ENCODE measurements at regions not wholly inside any gene's neighbourhood (a gene's known extent, or its start where the extent isn't known, plus 50 kb on each side); places are given as distances from the start of the nearest gene placed in this dataset.
"Not testable (repeated sequence)": the region's sequence is repeated elsewhere in the genome, so short reads cannot be mapped to it uniquely, and the experiment has no call there.

DNA sequence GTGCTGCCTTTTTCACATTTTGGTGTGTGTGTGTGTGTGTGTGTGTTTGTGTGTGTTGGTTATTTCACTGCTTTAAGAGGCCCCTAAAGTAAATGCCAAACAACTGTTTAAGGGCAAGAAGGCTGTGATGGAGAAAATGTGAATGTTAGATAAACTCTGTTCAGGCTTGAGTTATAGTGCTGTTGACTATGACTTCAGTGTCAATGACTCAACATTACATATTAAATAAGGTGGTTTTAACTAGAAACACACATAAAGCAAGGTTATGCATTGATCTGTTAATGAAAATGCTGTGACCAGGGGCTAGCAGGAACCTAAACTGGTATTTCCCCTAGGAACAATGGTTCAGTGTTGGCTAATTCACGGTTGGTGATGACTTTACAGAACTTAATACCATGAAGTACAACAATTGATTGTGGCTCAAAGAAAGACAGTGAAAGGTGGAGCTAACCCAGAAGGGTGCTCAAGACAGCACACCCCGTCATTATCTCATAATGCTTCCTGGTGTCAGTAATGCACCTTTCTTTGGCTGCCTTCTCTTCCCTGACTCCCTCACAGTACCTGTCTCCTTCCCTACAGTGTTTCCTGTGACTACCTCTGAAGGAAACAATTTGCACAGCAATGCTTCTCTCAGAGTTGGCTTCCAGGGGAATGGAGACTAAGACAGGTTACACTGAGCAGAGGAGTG is 116.1 kb downstream of the RIN2 start:
- no peak for DNase-seq

DNA sequence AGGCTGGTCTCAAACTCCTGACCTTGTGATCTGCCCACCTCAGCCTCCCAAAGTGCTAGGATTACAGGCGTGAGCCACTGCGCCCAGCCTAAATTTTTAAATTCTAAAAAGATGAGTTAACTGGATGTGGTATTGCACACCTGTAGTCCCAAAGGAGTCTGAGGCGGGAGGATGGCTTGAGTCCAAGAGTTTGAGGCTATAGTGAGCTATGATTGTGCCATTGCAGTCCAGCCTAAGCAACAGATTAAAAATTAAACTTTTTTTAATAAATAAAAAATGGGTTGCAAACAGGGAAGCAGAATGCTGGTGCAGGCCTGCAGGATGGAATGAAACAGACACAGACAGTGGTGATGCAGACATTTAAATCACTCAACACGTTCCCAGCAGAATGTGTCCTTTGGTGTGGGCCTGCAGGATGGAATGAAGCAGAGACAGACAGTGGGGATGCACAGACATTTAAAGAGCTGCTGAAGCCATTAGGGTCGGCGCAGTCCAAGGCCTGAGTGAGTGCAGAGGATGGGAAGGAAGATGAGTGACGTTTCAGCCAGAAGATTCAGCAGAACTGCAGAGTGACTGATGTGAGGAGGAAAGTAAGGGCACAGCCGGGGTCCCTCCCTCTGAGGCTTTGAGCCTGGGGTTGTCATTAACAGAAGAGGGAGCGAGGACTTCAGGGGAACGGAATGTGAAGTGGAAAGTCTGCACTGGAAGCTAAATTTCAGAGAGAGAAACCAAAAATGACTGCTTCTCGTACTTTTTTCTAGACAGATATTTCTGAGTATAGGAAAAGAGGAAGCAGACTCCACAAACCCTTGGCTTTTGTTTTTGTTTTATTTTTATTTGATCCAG is 117.5 kb downstream of the RIN2 start:
- no peak for DNase-seq

DNA sequence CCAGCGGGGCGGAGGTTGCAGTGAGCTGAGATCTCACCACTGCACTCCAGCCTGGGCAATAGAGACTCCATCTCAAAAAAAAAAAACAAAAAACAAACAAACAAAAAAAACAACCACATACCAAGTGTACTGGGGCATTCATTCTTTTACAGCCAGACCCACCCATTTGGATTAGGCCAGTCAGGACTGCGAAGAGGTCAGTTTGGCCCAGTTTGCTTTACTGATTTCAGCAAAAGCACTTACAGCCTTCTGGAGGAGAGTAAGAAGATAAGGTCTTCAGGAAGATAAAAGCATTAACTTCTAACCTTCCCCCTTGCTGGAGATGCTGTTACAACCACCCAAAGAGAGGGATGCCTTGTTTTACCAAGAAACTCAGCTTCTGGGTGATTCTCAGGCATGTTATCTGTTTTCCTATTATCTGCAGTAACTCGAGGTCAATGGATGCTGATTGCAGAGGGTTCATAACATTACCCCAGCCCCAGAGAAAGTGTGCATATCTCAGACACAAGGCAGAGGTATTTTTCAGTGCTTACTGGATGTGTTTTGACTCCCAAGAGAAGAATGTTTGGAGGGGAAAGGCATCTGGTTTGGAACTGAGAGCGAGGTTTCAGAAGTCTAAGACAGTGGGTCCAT is 118.9 kb downstream of the RIN2 start:
- no peak for DNase-seq

DNA sequence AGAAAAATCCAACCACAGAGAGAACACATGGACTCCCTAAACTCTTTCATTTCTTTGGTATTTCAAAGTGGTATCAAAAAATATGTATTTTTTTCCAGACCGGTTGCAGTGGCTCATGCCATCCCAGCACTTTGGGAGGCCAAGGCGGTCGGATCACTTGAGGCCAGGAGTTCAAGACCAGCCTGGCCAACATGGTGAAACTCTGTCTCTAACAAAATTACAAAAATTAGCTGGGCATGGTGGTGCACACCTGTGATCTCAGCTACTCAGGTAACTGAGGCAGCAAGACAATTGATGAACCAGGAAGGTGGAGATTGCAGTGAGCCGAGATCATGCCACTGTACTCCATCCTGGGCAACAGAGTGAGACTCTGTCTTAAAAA is 121.8 kb downstream of the RIN2 start:
- DNase-seq: not testable (repeated sequence)

DNA sequence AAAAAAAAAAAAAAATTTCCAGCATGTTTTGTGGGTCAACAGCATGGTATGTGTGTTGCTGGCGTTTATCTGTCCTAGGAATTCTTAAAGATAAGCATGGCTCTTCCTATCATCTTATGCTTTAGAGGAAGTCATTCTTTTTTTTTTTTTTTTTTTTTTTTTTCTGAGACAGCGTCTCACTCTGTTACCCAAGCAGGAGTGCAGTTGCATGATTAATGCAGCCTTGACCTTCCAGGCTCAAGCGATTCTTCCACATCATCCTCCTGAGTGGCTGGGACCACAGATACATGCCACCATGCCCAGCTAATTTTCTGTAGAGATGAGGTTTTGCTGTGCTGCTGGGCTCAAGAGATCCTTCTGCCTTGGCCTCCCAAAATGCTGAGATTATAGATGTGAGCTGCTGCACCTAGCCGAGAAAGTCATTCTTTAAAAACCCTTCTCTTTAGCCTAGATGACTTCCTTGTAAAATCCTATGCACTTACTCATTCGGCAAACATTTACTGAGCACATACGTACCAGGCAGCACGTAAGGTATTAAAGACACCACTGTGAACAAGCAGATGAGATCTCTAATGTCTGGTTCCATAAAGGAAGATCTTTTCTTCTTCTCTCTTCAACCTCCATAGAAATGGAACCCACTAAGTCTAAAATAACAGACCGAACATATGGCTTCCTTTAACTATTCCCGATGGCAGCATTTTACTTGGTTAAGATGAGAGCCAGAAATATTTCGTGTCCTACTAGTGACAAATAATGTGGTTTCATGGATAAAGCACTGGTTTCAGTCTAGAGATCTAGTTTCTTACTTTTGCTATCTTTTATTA is 122.4 kb downstream of the RIN2 start:
- no peak for DNase-seq

DNA sequence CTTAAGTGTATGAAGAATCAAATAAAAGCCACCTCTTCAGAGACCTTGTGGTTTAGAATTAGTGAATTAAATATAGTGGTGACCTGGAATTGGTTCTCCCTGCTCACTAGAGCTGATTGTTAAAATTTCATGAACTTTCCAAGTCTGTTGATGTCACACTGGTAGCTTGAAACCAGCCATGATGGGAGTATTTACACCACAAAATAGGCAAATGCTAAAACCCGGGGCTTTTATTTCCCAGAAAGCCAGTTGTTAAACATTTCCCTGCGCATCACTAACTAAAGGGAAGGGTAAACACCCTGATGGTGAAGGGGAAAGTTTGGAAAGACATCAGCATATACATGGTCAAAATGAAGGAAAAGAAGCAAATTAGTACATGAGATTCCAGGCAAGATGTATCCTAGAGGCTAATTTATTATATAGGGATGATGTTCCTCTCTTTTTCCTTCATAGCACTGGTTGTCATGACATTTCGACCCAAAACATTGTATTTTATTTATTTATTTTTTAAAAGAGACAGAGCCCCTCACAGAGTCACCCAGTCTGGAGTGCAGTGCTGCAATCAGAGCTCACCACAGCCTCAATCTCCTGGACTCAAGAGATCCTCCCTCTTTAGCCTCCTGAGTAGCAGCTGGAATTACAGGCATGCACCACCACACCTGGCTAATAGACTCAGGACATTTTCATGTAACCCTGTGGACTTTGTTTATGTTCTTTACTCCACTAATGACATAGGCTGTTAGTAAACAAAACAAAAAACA is 123.2 kb downstream of the RIN2 start:
- DNase-seq: no peak

DNA sequence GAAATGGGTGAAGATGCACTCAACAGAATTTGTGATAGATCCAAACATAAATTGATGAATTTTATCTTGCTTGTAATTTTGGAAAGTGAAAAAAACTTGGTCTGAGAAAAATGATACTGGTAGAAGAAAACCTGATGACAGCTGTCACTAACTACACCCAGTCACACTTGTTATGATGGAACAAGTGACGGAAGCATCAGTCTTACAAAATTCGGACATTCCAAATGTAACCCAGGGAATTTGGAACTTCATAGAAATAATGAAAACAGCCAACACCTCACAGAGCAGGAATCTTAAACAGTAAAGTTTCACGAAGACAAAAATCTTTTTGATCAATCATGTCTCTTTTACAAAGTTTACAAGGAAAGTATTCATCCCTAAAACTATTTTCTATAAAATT is 123.9 kb downstream of the RIN2 start:
- DNase-seq: no peak

DNA sequence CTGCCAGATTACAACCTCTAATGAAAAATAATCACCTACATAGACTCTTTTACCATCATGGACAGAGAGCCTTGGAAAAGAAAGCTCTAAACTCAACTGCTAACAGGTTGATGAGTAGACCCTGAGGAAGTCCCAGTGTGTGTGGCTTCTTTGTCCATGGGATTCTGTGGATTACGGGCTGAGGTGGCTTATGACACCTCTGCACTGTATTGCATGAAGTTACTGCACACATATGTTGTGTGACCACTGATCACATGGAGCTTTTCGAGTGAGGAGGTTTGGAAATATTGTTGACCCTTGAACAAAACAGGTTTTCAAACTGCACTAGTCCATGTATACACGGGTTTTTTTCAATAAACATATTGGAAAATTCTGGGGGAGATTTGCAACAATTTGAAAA is 124.4 kb downstream of the RIN2 start:
- DNase-seq: no peak

DNA sequence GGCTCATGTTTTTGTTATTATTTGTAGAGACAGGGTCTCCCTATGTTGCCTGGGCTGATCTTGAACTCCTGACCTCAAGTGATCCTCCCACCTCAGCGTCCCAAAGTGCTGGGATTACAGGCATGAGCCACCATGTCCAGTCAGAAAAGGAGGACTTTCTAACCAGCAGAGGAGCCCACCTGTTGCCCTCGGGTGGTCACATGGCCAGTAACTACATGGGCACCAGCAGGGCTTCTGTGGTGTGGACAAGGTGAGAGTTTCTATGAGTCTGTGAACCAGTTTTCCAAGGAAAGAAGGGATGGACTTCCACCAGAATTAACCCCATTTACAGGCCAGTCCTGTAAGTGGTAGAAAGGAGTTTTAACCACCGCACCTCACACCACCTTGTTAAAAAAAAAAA is 125.4 kb downstream of the RIN2 start:
- no peak for DNase-seq

DNA sequence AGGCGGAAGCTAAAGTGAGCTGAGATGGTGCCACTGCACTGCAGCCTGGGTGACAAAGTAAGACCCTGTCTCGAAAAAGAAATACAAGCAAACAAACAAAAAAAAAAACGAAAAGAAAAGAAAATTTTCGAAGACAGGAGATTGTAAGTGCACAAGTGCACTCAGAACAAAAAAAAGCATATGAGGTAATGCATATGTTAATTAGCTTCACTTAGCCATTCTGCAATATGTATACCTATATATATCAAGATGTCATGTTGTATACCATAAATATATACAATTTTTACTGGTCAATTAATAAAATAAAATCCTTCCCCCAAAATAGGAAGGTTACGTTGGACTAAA is 127.5 kb downstream of the RIN2 start:
- no peak for DNase-seq

DNA sequence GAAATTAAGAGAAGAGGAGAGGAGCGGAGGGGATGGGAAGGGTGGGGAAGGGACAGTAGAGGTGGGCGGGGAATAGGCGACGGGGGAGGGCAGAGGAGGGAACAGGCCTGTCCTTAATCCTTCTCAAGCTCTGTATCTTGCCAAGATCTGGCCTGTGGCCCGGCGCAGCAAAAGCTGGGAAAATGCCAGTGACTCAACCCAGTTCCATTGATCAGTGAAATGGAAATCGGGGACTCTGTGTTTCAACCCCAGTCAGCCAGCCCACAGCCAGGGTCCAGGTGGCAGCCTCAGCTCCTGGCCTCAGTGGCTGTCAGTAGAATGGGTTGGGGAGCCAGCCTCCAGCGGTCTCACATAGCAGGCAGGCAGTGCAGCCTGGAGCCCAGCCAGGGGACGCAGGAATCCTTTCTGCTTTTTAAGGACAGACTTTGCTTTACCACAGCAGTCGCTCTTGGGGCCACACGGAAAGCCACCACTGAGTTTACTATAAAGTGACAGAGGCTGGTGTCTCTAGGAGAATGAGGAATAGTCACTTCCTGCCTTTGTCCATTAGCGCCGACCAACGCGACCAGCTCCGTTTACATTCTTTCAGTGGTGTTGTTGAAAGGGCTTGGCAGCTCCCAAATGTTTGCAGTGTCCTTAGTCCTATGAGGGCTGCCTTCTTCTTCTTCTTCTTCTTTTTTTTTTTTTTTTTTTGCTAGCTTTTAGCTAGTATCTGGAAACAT is 128.0 kb downstream of the RIN2 start:
- no peak for DNase-seq

DNA sequence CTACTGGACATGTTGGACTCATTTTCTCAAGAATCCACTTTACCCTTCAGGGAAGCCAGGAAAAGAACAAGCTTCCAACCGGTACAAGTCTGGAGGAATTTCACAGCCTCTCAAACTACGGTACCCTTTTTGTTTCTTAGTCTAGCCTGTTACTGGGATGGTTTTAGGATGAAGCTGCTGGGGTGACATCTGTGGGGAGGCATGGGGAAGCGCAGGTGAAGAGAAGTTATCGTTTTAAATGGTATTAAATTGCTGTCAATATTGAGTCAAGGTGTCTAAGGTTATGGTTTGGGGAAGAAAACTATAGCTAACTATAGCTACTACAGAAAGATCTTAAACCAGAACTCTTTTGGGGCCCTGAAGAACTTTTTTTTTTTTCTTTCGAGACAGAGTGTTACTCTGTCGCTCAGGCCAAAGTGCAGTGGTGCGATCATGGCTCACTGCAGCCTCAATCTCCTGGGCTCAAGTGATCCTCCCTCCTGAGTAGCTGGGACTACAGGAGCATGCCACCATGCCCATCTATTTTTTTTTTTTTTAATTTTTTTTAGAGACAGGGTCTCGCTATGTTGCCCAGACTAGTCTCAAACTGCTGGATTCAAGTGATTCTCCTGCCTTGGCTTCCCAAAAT is 128.7 kb downstream of the RIN2 start:
- no peak for DNase-seq

DNA sequence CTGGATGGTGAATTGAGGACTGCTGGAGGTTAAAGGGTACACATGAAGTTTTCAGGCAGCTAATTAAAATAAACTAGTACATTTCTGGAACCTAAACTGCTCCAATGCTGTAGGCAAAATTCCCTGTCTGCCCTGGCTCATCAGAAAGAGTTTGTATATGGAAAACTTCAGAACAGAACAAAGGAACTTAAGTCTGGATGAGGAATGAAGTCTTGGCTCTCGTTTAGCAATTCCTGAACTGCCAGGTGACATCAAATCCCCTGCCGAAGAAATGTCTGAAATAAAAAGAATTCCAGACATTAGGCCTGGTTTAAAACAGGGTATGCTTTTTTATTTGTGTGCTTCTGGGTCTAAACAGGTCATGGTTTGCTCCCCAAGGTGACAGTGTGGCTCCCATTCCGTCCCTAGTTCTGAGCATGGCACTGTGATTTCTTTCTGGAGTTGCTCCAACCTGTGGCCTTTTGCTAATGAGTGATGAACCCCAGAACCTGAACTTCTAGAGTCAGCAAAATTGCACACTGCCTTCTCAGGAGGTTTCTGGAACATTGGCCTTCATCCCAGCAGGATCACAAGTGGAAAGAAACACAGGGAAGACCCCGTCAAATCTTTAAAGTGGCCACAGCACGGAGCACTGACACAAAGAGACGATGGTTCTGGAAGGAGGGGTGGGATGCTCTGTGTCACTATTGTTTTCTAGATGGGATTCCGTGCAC is 129.4 kb upstream of the NAA20 start:
- DNase-seq: no peak

DNA sequence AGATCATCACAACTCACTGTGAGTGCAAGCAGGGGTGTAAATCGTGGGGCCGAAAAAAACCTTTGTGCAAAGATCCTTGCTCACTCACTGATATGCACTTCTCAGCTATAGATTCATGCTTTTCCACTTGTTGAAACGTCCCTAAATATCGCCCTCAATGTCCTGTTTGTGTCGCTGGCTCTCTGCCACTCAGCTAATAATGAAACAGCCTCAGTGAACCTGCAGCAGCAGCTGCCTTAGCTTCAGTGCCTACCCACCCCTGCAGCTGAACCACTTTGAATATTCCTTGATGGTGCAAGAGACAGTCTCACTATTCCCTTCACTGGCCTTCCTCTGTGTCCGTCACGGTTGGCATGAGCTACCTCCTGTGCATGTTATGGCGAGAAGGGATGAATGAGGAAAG is 128.9 kb upstream of the NAA20 start:
- DNase-seq: no peak

DNA sequence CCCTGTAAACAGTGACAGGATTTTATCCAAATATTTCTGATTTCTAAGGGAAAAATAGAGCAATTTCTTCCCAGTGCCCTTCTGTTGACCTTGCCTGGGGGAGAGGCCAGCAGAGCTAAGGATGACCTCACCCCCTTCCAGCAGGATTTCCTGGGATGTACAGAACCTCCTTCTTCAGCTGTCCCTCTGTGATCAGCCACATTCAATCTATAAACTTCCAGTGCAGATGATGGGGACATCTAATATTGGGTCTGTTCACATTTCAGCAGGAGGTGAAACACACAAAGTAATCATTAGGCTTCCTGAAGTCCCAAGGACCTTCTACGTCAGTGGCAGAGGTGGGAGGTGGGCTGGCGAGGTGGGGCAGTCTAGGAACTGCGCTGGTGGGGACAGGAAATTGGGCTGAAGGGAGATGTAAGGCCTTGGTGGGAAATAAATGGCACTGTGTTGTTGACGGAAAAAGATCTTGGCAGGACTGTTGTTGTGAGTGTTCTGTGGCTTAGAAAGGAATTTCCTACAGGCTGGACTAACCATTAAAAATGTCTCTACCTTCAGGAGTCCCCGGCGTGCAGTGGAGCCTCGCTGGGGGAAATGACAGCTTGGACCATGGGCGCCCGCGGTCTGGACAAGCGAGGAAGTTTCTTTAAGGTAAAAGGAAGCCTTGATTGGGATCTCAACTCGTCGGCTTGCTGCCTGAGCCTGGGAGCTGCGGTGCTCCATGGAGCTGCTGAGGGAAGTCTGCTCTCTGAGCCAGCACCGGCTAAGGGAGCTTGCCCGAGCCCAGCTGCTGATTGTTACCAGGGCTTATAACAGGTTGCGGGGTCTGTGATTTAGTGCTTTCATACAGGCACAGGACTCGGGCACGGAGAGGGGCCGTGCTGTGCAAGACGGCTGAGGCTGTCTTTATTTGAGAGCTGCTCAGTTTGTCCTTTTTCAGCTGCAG is 127.9 kb upstream of the NAA20 start:
- DNase-seq: no peak

DNA sequence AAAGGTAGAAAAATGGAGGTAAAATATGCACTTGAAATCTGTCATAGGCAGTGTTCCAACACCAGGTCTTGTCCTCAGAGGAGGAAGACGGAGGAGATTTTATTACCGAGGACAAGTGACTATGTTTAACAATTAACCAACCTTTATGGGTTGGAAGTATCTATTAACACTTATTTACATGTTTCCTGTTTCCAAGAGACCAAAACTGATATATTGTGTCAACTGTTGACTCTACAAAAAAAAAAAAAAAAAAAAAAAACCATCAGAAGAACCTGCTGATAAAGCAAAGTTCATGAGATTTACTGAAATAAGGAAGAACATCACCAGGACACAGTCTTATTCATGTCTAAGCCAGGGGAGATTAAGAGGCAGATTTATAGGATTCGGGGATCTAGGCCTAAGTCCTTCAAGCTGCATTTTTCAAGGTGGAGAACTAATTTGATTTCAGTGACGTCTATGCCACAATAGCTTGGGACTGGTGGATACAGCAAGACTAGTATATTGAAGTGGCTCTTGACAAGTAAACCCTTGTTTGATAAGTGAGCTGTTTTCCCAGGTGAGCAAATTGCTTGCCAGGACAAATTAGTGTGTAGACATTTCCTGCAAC is 126.6 kb upstream of the NAA20 start:
- DNase-seq: no peak

DNA sequence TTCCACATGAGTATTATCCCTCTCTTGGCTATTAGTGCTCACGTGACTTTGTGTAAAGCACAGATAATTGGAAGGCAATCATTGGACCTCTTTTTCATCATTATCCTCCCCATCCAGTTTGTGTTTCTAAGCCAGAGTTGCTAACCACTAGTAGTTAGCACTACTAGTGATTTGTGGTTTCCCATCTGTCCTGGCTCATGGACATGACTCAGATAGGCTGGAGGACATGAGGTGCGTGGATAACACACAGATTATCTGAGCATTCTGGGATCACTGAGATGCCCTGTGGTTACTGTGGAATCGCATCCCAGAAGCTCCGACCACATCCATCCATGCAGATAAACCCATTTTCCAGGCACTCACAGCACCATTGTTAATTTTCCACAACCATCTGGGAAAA is 123.8 kb upstream of the NAA20 start:
- DNase-seq: no peak

DNA sequence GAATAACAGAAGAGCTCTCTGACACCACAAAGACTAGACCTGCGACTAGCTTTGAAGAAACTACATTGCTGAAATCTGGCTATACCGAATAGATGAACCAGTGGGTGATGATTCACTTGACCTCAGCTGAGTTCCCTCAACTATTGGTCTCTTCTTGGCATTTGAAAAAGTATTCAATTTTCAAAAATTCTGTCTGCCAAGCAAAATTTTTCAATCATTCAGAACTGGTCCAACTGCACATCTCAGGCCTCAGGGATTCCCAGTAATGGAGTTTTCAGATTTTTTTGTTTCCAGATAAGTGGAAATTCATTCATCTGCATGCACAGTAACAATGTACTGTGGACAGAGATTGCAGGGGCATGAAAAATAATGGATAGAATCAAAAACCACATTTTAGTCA is 121.4 kb upstream of the NAA20 start:
- no peak for DNase-seq

DNA sequence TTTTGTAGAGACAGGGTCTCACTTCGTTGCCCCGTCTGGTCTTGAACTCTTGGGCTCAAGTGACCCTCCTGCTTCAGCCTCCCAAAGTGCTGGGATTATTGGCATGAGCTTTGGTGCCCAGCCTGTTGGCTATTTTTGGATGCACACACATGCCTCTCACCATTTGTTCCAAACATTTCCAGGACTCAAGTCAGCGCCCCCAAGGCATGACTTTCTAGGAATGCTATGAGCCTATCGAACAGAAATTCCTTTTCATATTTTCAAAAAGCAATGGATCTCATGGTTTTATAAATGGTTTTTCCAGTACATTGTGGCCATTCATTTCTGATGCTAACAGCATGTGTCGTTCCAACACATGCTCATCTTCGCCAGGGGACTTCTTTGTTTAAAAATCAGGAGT is 119.3 kb upstream of the NAA20 start:
- DNase-seq: no peak

Measured in CD4-positive, alpha-beta T cell treated with Interleukin-15 for 1 hour (primary cell).